Astrocyte (in vitro differentiated cells and primary cell): ENCODE measurements at regions not wholly inside any gene's neighbourhood (a gene's known extent, or its start where the extent isn't known, plus 50 kb on each side); places are given as distances from the start of the nearest gene placed in this dataset.

Experiments
- CTCF ChIP-seq: IDR thresholded peaks from 2 replicates; pipeline ENCODE4 v1.5.1; 2011; ENCODE audit warnings: low read depth, mild to moderate bottlenecking, inconsistent platforms, low read length, moderate library complexity; ENCODE audit not compliant: insufficient read depth
- EZH2 ChIP-seq: IDR thresholded peaks from 2 replicates; pipeline ENCODE4 v1.6.1; 2012; ENCODE audit warnings: mild to moderate bottlenecking, low read length, inconsistent platforms; ENCODE audit not compliant: insufficient read depth

GRCh38 chr10:71084818-71085126, 127.6 kb upstream of the UNC5B start:
- TF ChIP-seq CTCF (no peak), EZH2 (no peak)
